Hepatocyte (in vitro differentiated cells): ENCODE measurements at regions not wholly inside any gene's neighbourhood (a gene's known extent, or its start where the extent isn't known, plus 50 kb on each side); places are given as distances from the start of the nearest gene placed in this dataset.

Experiments
- EZH2 ChIP-seq: fragments of 200-600 bp; sonication (generic); IDR thresholded peaks from 2 replicates; pipeline ENCODE4 v1.6.1; 2016; ENCODE audit warnings: antibody characterized with exemption, mild to moderate bottlenecking, borderline replicate concordance
- EZH2phosphoT487 ChIP-seq: fragments of 200-600 bp; sonication (generic); IDR thresholded peaks from one replicate; pipeline ENCODE4 v1.6.1; 2018; ENCODE audit warnings: antibody characterized with exemption, mild to moderate bottlenecking, low read depth, moderate library complexity; ENCODE audit not compliant: unreplicated experiment, severe bottlenecking
- TF ChIP-seq, protein P1 (sequence below): fragments of 200-600 bp; sonication (generic); IDR thresholded peaks from 2 replicates; pipeline ENCODE4 v1.5.1; 2016; ENCODE audit warnings: antibody characterized with exemption, mild to moderate bottlenecking; ENCODE audit not compliant: poor library complexity

DNA sequence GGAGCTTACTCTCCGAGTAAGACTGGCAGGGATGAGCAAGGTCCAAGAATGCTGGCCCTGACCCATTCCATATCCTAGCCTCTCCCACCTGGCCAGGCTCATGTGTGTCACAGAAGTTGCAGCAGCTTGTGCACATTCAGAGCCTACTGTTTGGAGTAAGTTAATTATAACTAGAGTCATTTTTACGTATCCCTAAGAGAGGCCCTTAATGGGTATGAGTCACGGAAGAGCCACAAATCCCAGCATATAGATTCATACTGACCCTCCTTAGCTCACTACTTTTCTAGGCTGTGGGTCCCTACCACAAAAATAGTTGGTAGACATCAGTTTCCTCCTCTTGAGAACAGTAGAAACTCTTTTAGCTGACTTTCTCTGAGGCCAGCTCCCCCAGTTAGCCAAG, 118.3 kb upstream of the FRG1 start:
- TF ChIP-seq EZH2 = no peak
- TF ChIP-seq, protein P1, sequence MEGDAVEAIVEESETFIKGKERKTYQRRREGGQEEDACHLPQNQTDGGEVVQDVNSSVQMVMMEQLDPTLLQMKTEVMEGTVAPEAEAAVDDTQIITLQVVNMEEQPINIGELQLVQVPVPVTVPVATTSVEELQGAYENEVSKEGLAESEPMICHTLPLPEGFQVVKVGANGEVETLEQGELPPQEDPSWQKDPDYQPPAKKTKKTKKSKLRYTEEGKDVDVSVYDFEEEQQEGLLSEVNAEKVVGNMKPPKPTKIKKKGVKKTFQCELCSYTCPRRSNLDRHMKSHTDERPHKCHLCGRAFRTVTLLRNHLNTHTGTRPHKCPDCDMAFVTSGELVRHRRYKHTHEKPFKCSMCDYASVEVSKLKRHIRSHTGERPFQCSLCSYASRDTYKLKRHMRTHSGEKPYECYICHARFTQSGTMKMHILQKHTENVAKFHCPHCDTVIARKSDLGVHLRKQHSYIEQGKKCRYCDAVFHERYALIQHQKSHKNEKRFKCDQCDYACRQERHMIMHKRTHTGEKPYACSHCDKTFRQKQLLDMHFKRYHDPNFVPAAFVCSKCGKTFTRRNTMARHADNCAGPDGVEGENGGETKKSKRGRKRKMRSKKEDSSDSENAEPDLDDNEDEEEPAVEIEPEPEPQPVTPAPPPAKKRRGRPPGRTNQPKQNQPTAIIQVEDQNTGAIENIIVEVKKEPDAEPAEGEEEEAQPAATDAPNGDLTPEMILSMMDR = no peak
- TF ChIP-seq EZH2phosphoT487 = no peak
